NCI-H2196 (cell line): ENCODE measurements at regions not wholly inside any gene's neighbourhood (a gene's known extent, or its start where the extent isn't known, plus 50 kb on each side); places are given as distances from the start of the nearest gene placed in this dataset.

ENCODE experiments used
- DNase-seq: peaks from one replicate; lab custom pipeline; 2025; ENCODE audit not compliant: unreplicated experiment; lab: John Stamatoyannopoulos, UW

GRCh38 chr10:123552760-123553554, 113.2 kb upstream of the GPR26 start:
- DNase-seq, result no peak

- DNase-seq, result no peak
Measured at GRCh38 chr10:123553810-123554430, 112.2 kb upstream of the GPR26 start.

GRCh38 chr10:123554656-123555055, 111.5 kb upstream of the GPR26 start:
- no peak for DNase-seq

GRCh38 chr10:123555616-123556015, 110.5 kb upstream of the GPR26 start:
- no peak for DNase-seq

- DNase-seq, result no peak
Measured at GRCh38 chr10:123556049-123556448, 110.1 kb upstream of the GPR26 start.

- no peak for DNase-seq
Measured at GRCh38 chr10:123556736-123557135, 109.4 kb upstream of the GPR26 start.

GRCh38 chr10:123557366-123558108, 108.6 kb upstream of the GPR26 start:
- DNase-seq, result no peak

- DNase-seq, result no peak
Measured at GRCh38 chr10:123558651-123559050, 107.5 kb upstream of the GPR26 start.

- peak; percentile 42 for DNase-seq
Measured at GRCh38 chr10:123559066-123559822, 106.9 kb upstream of the GPR26 start.

- DNase-seq, result no peak
Measured at GRCh38 chr10:123559823-123560092, 106.4 kb upstream of the GPR26 start.

- DNase-seq, result no peak
Measured at GRCh38 chr10:123560301-123561140, 105.6 kb upstream of the GPR26 start.

GRCh38 chr10:123561141-123561440, 105.1 kb upstream of the GPR26 start:
- no peak for DNase-seq

- no peak for DNase-seq
Measured at GRCh38 chr10:123562387-123562786, 103.8 kb upstream of the GPR26 start.

- DNase-seq, result no peak
Measured at GRCh38 chr10:123562811-123563580, 103.2 kb upstream of the GPR26 start.

GRCh38 chr10:123563581-123563855, 102.6 kb upstream of the GPR26 start:
- DNase-seq, result no peak

- DNase-seq, result no peak
Measured at GRCh38 chr10:123563994-123564393, 102.2 kb upstream of the GPR26 start.

GRCh38 chr10:123564631-123565030, 101.5 kb upstream of the GPR26 start:
- no peak for DNase-seq

GRCh38 chr10:123565691-123566660, 100.2 kb upstream of the GPR26 start:
- DNase-seq, result no peak
